ENCODE measurements at regions not wholly inside any gene's neighbourhood (a gene's known extent, or its start where the extent isn't known, plus 50 kb on each side); places are given as distances from the start of the nearest gene placed in this dataset.

- Histone ChIP-seq H2AFZ (ENCODE audit: low read length) (no peak overlapping the region), H3K4me3 (replicated peaks in 1 of 3; ENCODE audit: insufficient read depth in 1 of 3, low read depth in 2 of 3, low read length in 3 of 3) (no peak overlapping the region), H3K9ac (ENCODE audit: insufficient read depth, low read depth, low read length) (no peak overlapping the region), H3K4me1 (ENCODE audit: insufficient read depth, low read length) (no peaks in the 10 kb centered on the region), H3K27ac (ENCODE audit: extremely low read length, insufficient read depth, low read length) (no peak overlapping the region), H3K4me2 (ENCODE audit: low read depth, low read length) (no peak overlapping the region), H3K79me2 (ENCODE audit: insufficient read depth, low read length) (no peaks in the 10 kb centered on the region), H3K9me3 (ENCODE audit: low read length) (no peaks in the 10 kb centered on the region), H3K36me3 (replicated peaks in 1 of 2; ENCODE audit: control insufficient read depth in 1 of 2, insufficient read depth in 2 of 2, low read length in 2 of 2) (no peaks in the 10 kb centered on the region), H3K27me3 (ENCODE audit: control insufficient read depth in 1 of 2, insufficient read depth in 2 of 2, low read length in 2 of 2) (peaks cover 0 to 23% of the 10 kb centered on the region in 2 experiments; a peak in 2 of 5 replicates), H4K20me1 (ENCODE audit: insufficient read depth, low read length) (no peaks in the 10 kb centered on the region)
- POLR2A ChIA-PET, result no interaction called here
- DNase-seq (ENCODE audit: low spot score) (no peak), FAIRE-seq (no peak), ATAC-seq (no peak)
- 23% methylated on average over 13 of the region's 13 CpGs for WGBS (ENCODE audit: low lambda C conversion rate)
- intact Hi-C loops (cut with micrococcal nuclease; ENCODE audit: unreplicated experiment), result no loop called here
- CTCF ChIA-PET (ENCODE audit: low intra/inter-chr PET ratio, low total read pairs), result no interaction called here
- no TSS peak for BruUV-seq (replicated peaks)
- peak; percentile 33; the same call in 1 of the 2 replicates for TF ChIP-seq CEBPB (IDR thresholded peaks at IDR 0.05; ENCODE audit: borderline replicate concordance, low read depth, low read length)
- TF ChIP-seq HOXA9 (CRISPR knock-in tag; IDR thresholded peaks at IDR 0.05; ENCODE audit: borderline replicate concordance), result no peak
- in situ Hi-C loops (cut with HindIII; ENCODE audit: extremely low pct_ligation_motif_present, low pct_unique_long_range_greater_than_20kb), result no loop called here
Measured at GRCh38 chr18:78292618-78293380, 686.8 kb upstream of the SALL3 start.

GRCh38 chr18:78293540-78293939 is 686.1 kb upstream of the SALL3 start:
- no peaks in the 10 kb centered on the region for H3K79me2 ChIP-seq (ENCODE audit: insufficient read depth, low read length)
- H3K27ac ChIP-seq (ENCODE audit: extremely low read length, insufficient read depth, low read length), result no peak overlapping the region
- H3K4me3 ChIP-seq (replicated peaks in 1 of 3; ENCODE audit: insufficient read depth in 1 of 3, low read depth in 2 of 3, low read length in 3 of 3), result no peak overlapping the region
- FAIRE-seq (no peak), DNase-seq (ENCODE audit: low spot score) (no peak), ATAC-seq (no peak)
- H3K4me1 ChIP-seq (ENCODE audit: insufficient read depth, low read length), result no peaks in the 10 kb centered on the region
- BruUV-seq (replicated peaks), result no TSS peak
- H3K27me3 ChIP-seq (ENCODE audit: control insufficient read depth in 1 of 2, insufficient read depth in 2 of 2, low read length in 2 of 2), result peaks cover 0 to 23% of the 10 kb centered on the region in 2 experiments; a peak in 2 of 5 replicates
- 27% methylated on average over 12 of the region's 16 CpGs for WGBS (ENCODE audit: low lambda C conversion rate)
- POLR2A ChIA-PET, result no interaction called here
- intact Hi-C loops (cut with micrococcal nuclease; ENCODE audit: unreplicated experiment), result no loop called here
- no peak overlapping the region for H3K4me2 ChIP-seq (ENCODE audit: low read depth, low read length)
- no peaks in the 10 kb centered on the region for H3K9me3 ChIP-seq (ENCODE audit: low read length)
- CTCF ChIA-PET (ENCODE audit: low intra/inter-chr PET ratio, low total read pairs), result no interaction called here
- no peaks in the 10 kb centered on the region for H3K36me3 ChIP-seq (replicated peaks in 1 of 2; ENCODE audit: control insufficient read depth in 1 of 2, insufficient read depth in 2 of 2, low read length in 2 of 2)
- H3K9ac ChIP-seq (ENCODE audit: insufficient read depth, low read depth, low read length), result no peak overlapping the region
- H4K20me1 ChIP-seq (ENCODE audit: insufficient read depth, low read length), result no peaks in the 10 kb centered on the region
- in situ Hi-C loops (cut with HindIII; ENCODE audit: extremely low pct_ligation_motif_present, low pct_unique_long_range_greater_than_20kb), result no loop called here
- no peak overlapping the region for H2AFZ ChIP-seq (ENCODE audit: low read length)
- no peak for TF ChIP-seq ASH2L (IDR thresholded peaks at IDR 0.05; ENCODE audit: insufficient read length, low read depth, low read length)
- no peak for TF ChIP-seq MXD1 (CRISPR knock-in tag; IDR thresholded peaks at IDR 0.05)
- no peak for TF ChIP-seq ZNF225 (CRISPR knock-in tag; IDR thresholded peaks at IDR 0.05)
- TF ChIP-seq ZNF770 (CRISPR knock-in tag; IDR thresholded peaks at IDR 0.05), result no peak
- no peak for TF ChIP-seq ZNF138 (CRISPR knock-in tag; IDR thresholded peaks at IDR 0.05; ENCODE audit: low read depth)
- no peak for TF ChIP-seq ZNF761 (CRISPR knock-in tag; conservative IDR thresholded peaks at IDR 0.05)
- no peak for TF ChIP-seq ZNF329 (CRISPR knock-in tag; IDR thresholded peaks at IDR 0.05; ENCODE audit: low read depth)
- TF ChIP-seq ADNP (CRISPR knock-in tag; IDR thresholded peaks at IDR 0.05), result no peak
- no peak for TF ChIP-seq DNMT3B (CRISPR knock-in tag; conservative IDR thresholded peaks at IDR 0.05)
- no peak for TF ChIP-seq WIZ (CRISPR knock-in tag; IDR thresholded peaks at IDR 0.05)
- no peak for TF ChIP-seq MXD3 (CRISPR knock-in tag; IDR thresholded peaks at IDR 0.05)
- no peak for TF ChIP-seq PAX8 (CRISPR knock-in tag; IDR thresholded peaks at IDR 0.05; ENCODE audit: borderline replicate concordance)

All from HepG2 (cell line).